MV-4-11 (cell line): ENCODE measurements at regions not wholly inside any gene's neighbourhood (a gene's known extent, or its start where the extent isn't known, plus 50 kb on each side); places are given as distances from the start of the nearest gene placed in this dataset.
"Not testable (repeated sequence)": the region's sequence is repeated elsewhere in the genome, so short reads cannot be mapped to it uniquely, and the experiment has no call there.

Experiments used
- DNase-seq: peaks from one replicate; lab custom pipeline; 2025; lab: John Stamatoyannopoulos, UW

GRCh38 chr10:3264161-3264761 is 91.7 kb upstream of the PITRM1 start:
- DNase-seq, result peak; percentile 32

- DNase-seq, result no peak
These were observed 91.2 kb upstream of the PITRM1 start for GRCh38 chr10:3263747-3264146.

GRCh38 chr10:3263082-3263481 is 90.5 kb upstream of the PITRM1 start:
- no peak for DNase-seq

- no peak for DNase-seq
These were observed 89.3 kb upstream of the PITRM1 start for GRCh38 chr10:3261921-3262320.

DNA sequence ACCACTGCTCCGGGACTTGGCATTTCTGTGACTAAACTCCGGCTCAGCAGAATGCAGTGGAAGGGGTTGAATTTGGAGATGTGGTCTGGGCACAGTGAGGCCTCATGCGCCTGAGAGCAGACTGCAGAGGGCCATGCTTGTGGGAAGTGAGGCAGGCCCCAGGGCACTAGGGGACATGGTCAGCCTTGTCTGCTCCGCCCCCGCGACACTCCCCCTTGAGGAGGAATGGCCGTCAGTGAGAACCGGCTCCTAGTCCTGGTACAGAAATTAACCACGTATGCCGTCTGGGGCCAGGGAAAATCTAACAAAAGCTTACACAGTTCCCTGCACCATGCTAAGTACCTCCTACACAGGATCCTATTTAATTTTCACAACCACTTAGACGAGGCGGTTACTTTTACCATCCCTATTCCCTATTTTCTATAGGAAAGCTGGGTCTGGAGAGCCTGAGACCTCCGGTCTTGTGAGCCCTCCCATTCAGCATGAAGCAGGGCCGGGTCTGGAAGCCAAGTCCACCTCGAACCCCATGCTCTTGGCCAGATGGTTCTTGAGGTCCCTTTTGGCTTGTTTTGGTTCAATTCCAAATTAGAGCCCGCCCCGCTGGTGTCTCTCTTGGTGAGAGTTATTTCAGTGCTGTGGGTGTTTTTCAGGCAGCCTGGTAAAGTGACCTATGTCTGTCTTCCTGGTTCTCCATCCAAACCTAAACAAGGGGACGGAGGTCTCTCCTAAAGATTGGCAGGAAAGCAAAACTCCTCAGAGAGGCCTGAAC is 87.7 kb upstream of the PITRM1 start:
- DNase-seq, result no peak

DNA sequence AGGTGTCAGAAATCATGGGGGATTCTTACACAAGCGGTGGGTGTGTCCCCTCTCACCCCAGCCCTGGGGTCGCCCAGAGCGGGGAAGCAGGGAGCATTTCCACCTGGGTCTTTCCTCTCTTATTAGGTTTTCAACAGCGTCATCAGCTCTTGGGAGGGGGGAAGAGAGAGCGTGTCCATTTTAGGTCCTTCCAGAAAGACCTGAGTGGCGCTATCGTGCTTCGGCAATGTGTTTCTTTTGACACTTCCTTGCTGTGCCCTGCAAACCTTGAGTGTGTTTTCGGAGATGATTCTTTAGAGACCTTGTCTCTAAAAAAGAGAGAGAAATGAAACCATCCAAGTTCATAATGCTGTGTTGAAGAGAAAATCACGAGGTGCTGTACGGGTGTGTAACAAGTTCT is 86.9 kb upstream of the PITRM1 start:
- no peak for DNase-seq

DNA sequence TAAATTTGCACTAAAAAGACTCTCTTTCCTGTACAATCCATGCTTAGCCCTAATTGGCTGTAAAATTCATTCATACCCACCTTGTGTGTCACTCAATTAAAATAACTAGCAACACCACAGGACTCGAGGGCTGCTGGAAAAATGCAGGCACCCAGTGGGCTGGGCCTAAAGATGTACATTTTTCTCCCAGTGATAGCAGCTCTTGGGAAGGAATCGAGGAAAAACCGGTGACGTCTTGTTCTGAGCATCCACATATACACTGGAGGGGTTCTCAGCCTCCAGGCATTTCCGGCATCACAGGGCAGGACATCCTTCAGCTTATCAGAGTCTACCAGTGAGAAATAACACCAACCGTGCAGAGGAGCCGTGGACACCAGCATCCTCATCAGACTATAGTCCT is 85.8 kb upstream of the PITRM1 start:
- no peak for DNase-seq

DNA sequence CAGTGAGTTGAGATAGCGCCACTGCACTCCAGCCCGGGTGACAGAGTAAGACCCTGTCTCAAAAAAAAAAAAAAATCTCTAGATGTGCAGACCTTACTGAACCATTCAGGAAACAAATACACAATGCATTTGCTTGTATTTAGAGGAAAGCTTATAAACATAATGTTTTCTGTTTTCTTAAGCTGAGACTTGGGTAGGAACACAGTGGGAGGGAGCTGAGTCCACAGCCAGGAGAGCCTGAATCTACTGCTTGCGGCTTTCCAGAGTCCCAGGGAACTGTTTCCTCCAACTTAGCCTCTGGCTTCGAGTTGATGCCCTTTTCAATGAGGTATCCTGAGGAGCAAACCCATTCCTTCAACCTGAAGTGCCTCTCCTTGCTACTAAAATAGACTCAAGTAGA is 83.0 kb upstream of the PITRM1 start:
- DNase-seq, result no peak

- DNase-seq, result no peak
These were observed 82.5 kb upstream of the PITRM1 start for GRCh38 chr10:3255075-3255474.

GRCh38 chr10:3253974-3254373 is 81.4 kb upstream of the PITRM1 start:
- DNase-seq, result not testable (repeated sequence)

DNA sequence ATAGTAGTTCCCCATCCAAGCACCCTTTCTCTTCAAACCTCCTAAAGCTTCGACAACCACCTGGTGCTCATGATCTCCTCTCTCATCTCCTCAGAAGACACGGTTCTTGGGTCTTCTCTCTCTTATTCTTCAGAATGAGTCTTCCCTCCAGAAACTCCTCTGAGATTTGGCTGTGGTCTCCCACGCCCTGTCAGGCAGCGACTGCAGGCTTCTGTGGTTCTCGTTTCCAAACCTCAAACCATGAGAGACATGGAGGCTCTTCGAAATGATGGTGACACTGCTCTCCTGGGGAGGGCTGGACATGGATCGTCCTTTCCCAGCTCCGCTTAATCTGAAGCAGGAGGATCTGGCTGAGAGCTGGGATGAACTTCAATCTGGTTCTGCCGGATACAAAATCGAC is 78.6 kb upstream of the PITRM1 start:
- peak; percentile 22 for DNase-seq

- no peak for DNase-seq
These were observed 76.8 kb upstream of the PITRM1 start for GRCh38 chr10:3249307-3249889.

DNA sequence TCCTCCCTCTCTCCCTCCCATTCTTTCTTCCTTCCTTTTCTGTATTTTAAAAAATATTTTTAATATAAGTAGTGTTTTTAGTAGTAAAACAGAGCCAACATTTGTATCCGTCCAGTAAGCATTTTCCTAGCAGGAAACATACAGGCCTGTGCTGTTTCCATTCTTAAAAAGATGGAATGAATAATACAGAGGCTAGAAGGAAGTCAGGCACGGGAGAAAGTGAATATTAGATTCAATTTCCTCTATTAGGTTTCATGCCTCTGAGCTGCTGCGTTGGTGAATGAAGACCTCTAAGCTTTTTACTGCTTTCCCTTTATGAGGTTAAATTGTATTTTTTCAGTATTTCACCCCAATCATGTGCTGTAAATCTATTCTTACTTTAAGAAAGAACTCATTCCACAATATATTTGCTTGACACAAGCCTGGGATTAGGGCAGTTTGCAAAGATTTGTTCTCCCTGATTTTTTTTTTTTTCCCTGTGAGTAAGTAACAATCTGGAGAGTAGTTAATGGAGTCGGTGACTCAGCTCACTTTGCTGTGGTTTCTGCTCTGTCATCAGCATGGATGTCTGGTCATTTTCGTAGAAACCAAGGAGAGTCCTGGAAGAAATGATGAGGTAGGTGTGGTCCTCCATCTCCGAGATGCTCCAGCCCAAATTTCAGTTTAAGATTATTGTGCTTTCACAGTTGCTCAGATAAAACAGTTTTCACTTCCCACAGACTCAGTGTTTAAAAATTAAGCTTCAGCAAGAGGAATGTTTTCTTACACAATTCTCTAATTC is 76.1 kb upstream of the PITRM1 start:
- DNase-seq, result peak; percentile 31

- no peak for DNase-seq
These were observed 72.8 kb upstream of the PITRM1 start for GRCh38 chr10:3245395-3245794.

DNA sequence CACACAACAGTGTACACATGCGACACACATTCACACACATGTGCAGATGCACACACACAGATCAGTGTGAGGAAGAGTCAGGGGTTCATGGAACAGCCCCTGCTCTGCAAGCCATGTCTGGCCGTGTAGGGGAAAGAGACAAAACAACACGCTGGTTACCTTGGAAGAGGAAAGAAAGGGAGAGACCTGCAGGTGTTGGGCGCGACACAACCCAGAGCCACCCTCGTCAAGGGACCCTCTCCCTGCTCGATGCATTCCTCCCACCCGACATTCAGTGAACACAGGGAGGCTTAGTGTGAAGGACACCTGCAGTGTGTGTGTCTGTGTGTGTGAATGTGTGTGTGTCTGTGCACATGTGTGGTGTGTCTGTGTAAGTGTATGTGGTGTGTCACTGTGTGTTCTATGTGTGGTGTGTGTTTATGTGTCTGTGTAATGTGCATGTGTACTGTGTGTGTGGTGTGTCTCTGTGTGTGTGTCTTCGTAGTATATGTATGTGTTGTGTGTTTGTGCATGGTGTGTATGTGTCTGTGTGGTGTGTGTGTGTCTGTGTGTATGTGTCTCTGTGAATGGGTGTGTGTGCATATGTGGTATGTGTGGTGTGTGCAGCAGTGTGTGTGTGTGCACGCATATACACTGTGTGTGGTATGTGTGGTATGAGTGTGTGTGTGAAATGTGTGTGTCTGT is 69.5 kb upstream of the PITRM1 start:
- no peak for DNase-seq

GRCh38 chr10:3241274-3241921 is 68.8 kb upstream of the PITRM1 start:
- no peak for DNase-seq

GRCh38 chr10:3239920-3240894 is 67.6 kb upstream of the PITRM1 start:
- DNase-seq, result no peak

GRCh38 chr10:3239066-3239919 is 66.7 kb upstream of the PITRM1 start:
- DNase-seq, result no peak

- no peak for DNase-seq
These were observed 65.7 kb upstream of the PITRM1 start for GRCh38 chr10:3238115-3238871.
